ENCODE measurements at regions not wholly inside any gene's neighbourhood (a gene's known extent, or its start where the extent isn't known, plus 50 kb on each side); places are given as distances from the start of the nearest gene placed in this dataset.

DNA sequence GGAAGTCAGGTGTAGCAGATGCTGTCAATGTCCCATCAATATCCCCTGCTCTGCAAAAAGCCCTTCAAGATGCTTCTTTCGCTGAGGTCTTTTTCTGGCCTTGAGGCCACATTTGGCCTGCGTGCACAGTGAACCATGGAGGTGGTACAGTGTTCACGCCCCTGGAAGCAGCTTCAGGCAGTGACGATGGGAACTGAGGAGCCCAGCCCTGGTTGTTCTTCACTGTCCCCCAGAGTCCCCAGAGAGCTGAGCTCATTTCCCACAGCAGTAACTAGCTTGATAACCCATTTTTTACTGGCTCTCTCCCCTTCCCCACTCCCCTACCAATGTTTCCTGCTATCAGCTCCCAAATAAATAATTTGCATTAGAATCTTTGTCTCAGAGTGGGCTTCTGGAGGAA, 76.5 kb downstream of the OLIG1 start:
- TF ChIP-seq CEBPB (IDR thresholded peaks at IDR 0.05) = no peak
- TF ChIP-seq FOXM1 (IDR thresholded peaks at IDR 0.05; ENCODE audit: borderline replicate concordance, low read depth) = no peak
- TF ChIP-seq CREB1 (IDR thresholded peaks at IDR 0.05; ENCODE audit: low read depth) = no peak
- TF ChIP-seq TAF1 (IDR thresholded peaks at IDR 0.05; ENCODE audit: low read depth) = no peak
- no peak for TF ChIP-seq NFIC (IDR thresholded peaks at IDR 0.05)
- TF ChIP-seq, protein P1, sequence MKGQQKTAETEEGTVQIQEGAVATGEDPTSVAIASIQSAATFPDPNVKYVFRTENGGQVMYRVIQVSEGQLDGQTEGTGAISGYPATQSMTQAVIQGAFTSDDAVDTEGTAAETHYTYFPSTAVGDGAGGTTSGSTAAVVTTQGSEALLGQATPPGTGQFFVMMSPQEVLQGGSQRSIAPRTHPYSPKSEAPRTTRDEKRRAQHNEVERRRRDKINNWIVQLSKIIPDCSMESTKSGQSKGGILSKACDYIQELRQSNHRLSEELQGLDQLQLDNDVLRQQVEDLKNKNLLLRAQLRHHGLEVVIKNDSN (IDR thresholded peaks at IDR 0.05) = no peak
- TF ChIP-seq, protein P2, sequence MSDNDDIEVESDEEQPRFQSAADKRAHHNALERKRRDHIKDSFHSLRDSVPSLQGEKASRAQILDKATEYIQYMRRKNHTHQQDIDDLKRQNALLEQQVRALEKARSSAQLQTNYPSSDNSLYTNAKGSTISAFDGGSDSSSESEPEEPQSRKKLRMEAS (IDR thresholded peaks at IDR 0.05) = no peak
- no peak for TF ChIP-seq EP300 (IDR thresholded peaks at IDR 0.05; ENCODE audit: borderline replicate concordance)
- TF ChIP-seq, protein P3, sequence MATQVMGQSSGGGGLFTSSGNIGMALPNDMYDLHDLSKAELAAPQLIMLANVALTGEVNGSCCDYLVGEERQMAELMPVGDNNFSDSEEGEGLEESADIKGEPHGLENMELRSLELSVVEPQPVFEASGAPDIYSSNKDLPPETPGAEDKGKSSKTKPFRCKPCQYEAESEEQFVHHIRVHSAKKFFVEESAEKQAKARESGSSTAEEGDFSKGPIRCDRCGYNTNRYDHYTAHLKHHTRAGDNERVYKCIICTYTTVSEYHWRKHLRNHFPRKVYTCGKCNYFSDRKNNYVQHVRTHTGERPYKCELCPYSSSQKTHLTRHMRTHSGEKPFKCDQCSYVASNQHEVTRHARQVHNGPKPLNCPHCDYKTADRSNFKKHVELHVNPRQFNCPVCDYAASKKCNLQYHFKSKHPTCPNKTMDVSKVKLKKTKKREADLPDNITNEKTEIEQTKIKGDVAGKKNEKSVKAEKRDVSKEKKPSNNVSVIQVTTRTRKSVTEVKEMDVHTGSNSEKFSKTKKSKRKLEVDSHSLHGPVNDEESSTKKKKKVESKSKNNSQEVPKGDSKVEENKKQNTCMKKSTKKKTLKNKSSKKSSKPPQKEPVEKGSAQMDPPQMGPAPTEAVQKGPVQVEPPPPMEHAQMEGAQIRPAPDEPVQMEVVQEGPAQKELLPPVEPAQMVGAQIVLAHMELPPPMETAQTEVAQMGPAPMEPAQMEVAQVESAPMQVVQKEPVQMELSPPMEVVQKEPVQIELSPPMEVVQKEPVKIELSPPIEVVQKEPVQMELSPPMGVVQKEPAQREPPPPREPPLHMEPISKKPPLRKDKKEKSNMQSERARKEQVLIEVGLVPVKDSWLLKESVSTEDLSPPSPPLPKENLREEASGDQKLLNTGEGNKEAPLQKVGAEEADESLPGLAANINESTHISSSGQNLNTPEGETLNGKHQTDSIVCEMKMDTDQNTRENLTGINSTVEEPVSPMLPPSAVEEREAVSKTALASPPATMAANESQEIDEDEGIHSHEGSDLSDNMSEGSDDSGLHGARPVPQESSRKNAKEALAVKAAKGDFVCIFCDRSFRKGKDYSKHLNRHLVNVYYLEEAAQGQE (IDR thresholded peaks at IDR 0.05; ENCODE audit: low read depth) = no peak
- TF ChIP-seq YY1 (IDR thresholded peaks at IDR 0.05; ENCODE audit: low read depth) = no peak
- no peak for TF ChIP-seq EGR1 (IDR thresholded peaks at IDR 0.05)

Measured in Ishikawa (cell line).